ENCODE measurements at regions not wholly inside any gene's neighbourhood (a gene's known extent, or its start where the extent isn't known, plus 50 kb on each side); places are given as distances from the start of the nearest gene placed in this dataset.

GRCh38 chr5:165624166-165624946 lies 2118.9 kb downstream of the MAT2B start:
- DNase-seq, result no peak

- no peak for DNase-seq
These were observed 2120.7 kb downstream of the MAT2B start for GRCh38 chr5:165626161-165626560.

GRCh38 chr5:165627548-165628170 lies 2122.2 kb downstream of the MAT2B start:
- no peak for DNase-seq

GRCh38 chr5:165630261-165630778 lies 2124.9 kb downstream of the MAT2B start:
- no peak for DNase-seq

- DNase-seq, result no peak
These were observed 2125.8 kb downstream of the MAT2B start for GRCh38 chr5:165631235-165631634.

- no peak for DNase-seq
These were observed 2136.9 kb downstream of the MAT2B start for GRCh38 chr5:165642366-165642765.

- no peak for DNase-seq
These were observed 2160.4 kb downstream of the MAT2B start for GRCh38 chr5:165665735-165666400.

- DNase-seq, result no peak
These were observed 2168.1 kb downstream of the MAT2B start for GRCh38 chr5:165673499-165673898.

- no peak for DNase-seq
These were observed 2190.4 kb downstream of the MAT2B start for GRCh38 chr5:165695796-165696195.

GRCh38 chr5:165705960-165706359 lies 2200.5 kb downstream of the MAT2B start:
- DNase-seq, result no peak

GRCh38 chr5:165712011-165712410 lies 2206.6 kb downstream of the MAT2B start:
- no peak for DNase-seq

- no peak for DNase-seq
These were observed 2209.2 kb downstream of the MAT2B start for GRCh38 chr5:165714598-165714997.

GRCh38 chr5:165720901-165721300 lies 2215.5 kb downstream of the MAT2B start:
- DNase-seq, result no peak

- DNase-seq, result no peak
These were observed 2217.0 kb downstream of the MAT2B start for GRCh38 chr5:165722401-165722800.

- DNase-seq, result no peak
These were observed 2218.5 kb downstream of the MAT2B start for GRCh38 chr5:165723931-165724330.

- no peak for DNase-seq
These were observed 2223.0 kb downstream of the MAT2B start for GRCh38 chr5:165728425-165728824.

- DNase-seq, result no peak
These were observed 2230.0 kb downstream of the MAT2B start for GRCh38 chr5:165735388-165735787.

- DNase-seq, result no peak
These were observed 2233.8 kb downstream of the MAT2B start for GRCh38 chr5:165739079-165739741.

GRCh38 chr5:165757791-165758190 lies 2252.4 kb downstream of the MAT2B start:
- DNase-seq, result no peak

- DNase-seq, result no peak
These were observed 2269.7 kb downstream of the MAT2B start for GRCh38 chr5:165775111-165775510.

- no peak for DNase-seq
These were observed 2274.1 kb downstream of the MAT2B start for GRCh38 chr5:165779505-165779904.

- DNase-seq, result no peak
These were observed 2275.5 kb downstream of the MAT2B start for GRCh38 chr5:165780901-165781300.

- no peak for DNase-seq
These were observed 2276.3 kb downstream of the MAT2B start for GRCh38 chr5:165781738-165782137.
